ENCODE measurements at regions not wholly inside any gene's neighbourhood (a gene's known extent, or its start where the extent isn't known, plus 50 kb on each side); places are given as distances from the start of the nearest gene placed in this dataset.
"Not testable (repeated sequence)": the region's sequence is repeated elsewhere in the genome, so short reads cannot be mapped to it uniquely, and the experiment has no call there.

- H3K4me1 ChIP-seq (replicated peaks in 1 of 2); H3K9me3 ChIP-seq (replicated peaks in 1 of 3); H3K36me3 ChIP-seq (replicated peaks in 1 of 2); H3K4me3 ChIP-seq; H3K27ac ChIP-seq; intact Hi-C loops (cut with DNase I); H3K27me3 ChIP-seq; DNase-seq: not testable (repeated sequence)
Observed at GRCh38 chr5:34171398-34171797, 128.4 kb upstream of the C1QTNF3 start.

DNA sequence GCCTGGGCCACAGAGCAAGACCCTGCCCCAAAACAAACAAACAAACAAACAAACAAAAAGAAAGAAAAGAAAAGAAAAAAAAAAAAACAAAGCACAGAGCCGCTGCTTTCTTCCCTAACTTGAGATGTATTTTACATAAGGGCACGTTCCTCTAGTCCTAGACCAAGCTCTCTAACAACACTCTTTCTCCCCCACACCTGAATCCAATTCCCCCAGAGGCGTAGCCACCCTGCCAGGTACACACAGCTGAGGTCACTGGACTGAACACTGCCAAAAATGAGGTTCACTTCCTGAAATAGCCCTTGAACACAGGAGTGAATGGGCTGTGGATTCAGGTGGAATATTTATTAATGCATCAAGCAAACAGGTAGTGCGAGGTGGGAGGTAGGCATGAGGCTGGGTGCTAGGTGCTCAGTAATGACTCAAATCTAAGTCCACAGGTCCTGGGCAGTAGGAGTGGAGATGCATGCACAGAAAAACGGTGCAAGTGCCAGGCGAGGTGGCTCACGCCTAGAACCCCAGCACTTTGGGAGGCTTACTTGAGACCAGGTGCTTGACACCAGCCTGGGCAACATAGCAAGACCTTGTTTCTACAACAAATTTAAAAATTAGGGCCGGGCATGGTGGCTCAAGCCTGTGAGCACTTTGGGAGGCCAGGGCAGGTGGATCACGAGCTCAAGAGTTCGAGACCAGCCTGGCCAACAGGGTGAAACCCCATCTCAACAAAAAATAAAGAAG, 136.6 kb upstream of the C1QTNF3 start:
- H3K4me1 ChIP-seq (replicated peaks in 1 of 2); H3K36me3 ChIP-seq (replicated peaks in 1 of 2); H3K4me3 ChIP-seq; H3K9me3 ChIP-seq (replicated peaks in 1 of 3); intact Hi-C loops (cut with DNase I); H3K27me3 ChIP-seq; H3K27ac ChIP-seq: not testable (repeated sequence)
- peak in 2 of 7 donors; percentile 20 to 26 for DNase-seq
- WGBS, 4 donors, result 95 to 97% (median 96%) methylated on average over 10 of the region's 10 CpGs

- H3K36me3 ChIP-seq (replicated peaks in 1 of 2); H3K27ac ChIP-seq; H3K4me3 ChIP-seq; H3K27me3 ChIP-seq; intact Hi-C loops (cut with DNase I); H3K4me1 ChIP-seq (replicated peaks in 1 of 2); H3K9me3 ChIP-seq (replicated peaks in 1 of 3): not testable (repeated sequence)
- peak in 2 of 7 donors; percentile 16 to 18 for DNase-seq
- 95 to 97% (median 95%) methylated on average over 9 to 10 of the region's 10 CpGs for WGBS, 4 donors
Observed at GRCh38 chr5:34180225-34180624, 137.2 kb upstream of the C1QTNF3 start.

DNA sequence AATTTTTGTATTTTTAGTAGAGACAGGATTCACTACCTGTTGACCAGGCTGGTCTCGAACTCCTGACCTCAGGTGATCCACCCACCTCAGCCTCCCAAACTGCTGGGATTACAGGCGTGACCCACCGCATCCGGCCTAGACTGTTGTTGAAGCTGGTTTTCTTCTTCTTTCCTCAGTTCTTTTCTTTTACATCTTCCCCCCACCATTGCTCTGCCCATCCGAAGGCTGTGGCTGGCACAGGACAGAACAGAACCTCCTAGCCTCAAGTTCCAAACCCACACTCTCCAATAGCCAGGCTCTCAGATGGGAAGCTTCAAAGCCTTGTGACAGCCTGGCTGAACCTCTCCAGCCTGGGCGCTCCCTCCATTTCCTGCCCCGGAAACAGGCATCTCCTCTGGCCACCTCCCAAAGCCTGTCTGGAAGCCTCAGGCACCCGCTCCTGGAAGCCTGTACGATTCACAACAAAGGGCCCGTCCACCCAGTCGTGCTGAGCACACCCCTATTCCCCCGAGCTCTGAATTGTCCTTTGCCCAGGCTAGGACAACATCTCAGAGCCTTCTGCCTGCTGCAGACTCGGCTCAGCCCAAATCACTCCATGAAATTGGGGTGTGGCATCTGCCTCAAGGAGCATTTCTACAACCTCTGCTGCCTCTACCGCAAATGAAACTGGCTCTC, 138.1 kb upstream of the C1QTNF3 start:
- intact Hi-C loops (cut with DNase I); H3K4me1 ChIP-seq (replicated peaks in 1 of 2); H3K4me3 ChIP-seq; H3K27ac ChIP-seq; H3K9me3 ChIP-seq (replicated peaks in 1 of 3); H3K36me3 ChIP-seq (replicated peaks in 1 of 2); H3K27me3 ChIP-seq: not testable (repeated sequence)
- DNase-seq, result peak in 2 of 7 donors; percentile 18 to 60
- WGBS, 4 donors, result 82 to 95% (median 91%) methylated on average over 9 to 10 of the region's 14 CpGs

DNA sequence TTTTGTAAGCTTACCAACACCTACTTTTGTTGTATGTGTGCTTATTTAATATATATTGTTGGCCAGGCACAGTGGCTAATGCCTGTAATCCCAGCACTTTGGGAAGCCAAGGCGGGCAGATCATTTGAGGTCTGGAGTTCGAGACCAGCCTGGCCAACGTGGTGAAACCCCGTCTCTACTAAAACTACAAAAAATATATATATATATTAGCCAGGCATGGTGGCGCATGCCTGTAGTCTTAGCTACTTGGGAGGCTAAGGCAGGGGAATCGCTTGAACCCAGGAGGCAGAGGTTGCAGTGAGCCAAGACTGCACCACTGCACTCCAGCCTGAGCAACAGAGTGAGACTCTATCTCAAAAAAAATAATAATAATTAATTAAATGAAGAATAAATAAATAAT, 142.0 kb upstream of the C1QTNF3 start:
- H3K36me3 ChIP-seq (replicated peaks in 1 of 2); H3K27me3 ChIP-seq; intact Hi-C loops (cut with DNase I); H3K4me3 ChIP-seq; H3K9me3 ChIP-seq (replicated peaks in 1 of 3); H3K27ac ChIP-seq; H3K4me1 ChIP-seq (replicated peaks in 1 of 2): not testable (repeated sequence)
- 97 to 98% (median 98%) methylated on average over 6 of the region's 6 CpGs for WGBS, 4 donors
- DNase-seq, result peak in 1 of 7 donors; percentile 15

DNA sequence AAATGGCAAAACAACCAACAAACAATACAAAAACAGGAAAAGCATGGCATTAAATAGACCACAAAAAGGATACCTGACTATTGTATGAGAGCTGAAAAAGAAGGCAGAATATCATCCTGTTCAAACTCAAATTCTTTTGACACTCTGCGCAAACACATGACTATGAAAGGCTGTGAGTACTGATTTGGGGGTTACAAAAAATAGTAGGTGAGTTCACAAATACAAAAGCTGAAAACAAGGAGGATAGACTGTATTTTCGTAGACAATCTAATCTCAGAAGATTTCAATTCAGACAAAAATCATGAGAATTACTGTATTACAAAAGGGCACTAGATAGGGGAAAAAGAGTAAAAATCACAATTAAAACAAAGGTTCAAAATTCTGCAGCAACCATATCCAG, 142.6 kb upstream of the C1QTNF3 start:
- intact Hi-C loops (cut with DNase I), result not testable (repeated sequence)

DNA sequence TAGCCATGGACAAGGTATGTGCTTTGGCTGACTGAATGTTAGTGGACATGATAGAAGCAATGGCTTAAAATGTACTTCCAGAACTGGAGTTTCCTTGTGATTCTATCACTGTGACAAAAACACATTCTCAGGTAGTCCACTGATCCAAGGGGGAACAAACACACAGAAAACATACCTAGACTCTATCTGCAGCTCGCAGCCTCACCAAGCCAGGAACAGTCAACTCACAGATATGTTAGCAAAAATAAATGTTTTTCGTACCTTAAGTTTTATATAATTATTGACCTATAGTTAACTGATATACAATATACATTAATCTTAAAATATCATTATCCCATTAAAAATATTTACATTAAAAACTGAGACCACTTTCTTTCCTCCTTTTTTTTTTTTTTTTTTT, 143.1 kb upstream of the C1QTNF3 start:
- H3K36me3 ChIP-seq (replicated peaks in 1 of 2); intact Hi-C loops (cut with DNase I); H3K4me3 ChIP-seq; H3K27me3 ChIP-seq; H3K4me1 ChIP-seq (replicated peaks in 1 of 2); H3K27ac ChIP-seq; H3K9me3 ChIP-seq (replicated peaks in 1 of 3): not testable (repeated sequence)
- DNase-seq, result peak in 3 of 7 donors; percentile 8 to 20 (median 14)
- 95 to 99% (median 97%) methylated on average over 2 of the region's 2 CpGs for WGBS, 4 donors

More for the DNA sequence above, 142.6 kb upstream of the C1QTNF3 start:
- WGBS, 4 donors, result 85 to 92% (median 89%) methylated on average over 2 of the region's 2 CpGs
- not testable (repeated sequence) for H3K4me3 ChIP-seq; H3K27ac ChIP-seq; H3K9me3 ChIP-seq (replicated peaks in 1 of 3); H3K27me3 ChIP-seq; H3K4me1 ChIP-seq (replicated peaks in 1 of 2); H3K36me3 ChIP-seq (replicated peaks in 1 of 2); DNase-seq

DNA sequence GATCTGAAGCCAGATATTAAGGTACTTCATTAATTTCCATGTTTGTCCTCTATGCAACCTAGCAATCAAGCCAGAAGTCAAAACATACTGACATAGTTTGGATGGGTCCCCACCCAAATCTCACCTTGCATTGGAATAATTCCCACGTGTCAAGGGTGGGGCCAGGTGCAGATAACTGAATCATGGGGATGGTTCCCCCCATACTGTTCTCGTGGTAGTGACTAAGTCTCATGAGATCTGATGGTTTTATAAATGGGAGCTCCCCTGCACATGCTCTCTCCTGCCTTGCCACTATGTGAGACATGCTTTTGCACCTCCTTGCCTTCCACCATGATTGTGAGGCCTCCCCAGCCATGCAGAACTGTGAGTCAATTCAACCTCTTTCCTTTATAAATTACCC, 143.9 kb upstream of the C1QTNF3 start:
- H3K27me3 ChIP-seq; intact Hi-C loops (cut with DNase I); H3K36me3 ChIP-seq (replicated peaks in 1 of 2); H3K4me3 ChIP-seq; H3K4me1 ChIP-seq (replicated peaks in 1 of 2); H3K27ac ChIP-seq; H3K9me3 ChIP-seq (replicated peaks in 1 of 3): not testable (repeated sequence)
- WGBS, 4 donors, result 93 to 98% (median 94%) methylated on average over 2 of the region's 2 CpGs
- DNase-seq, result peak in 3 of 7 donors; percentile 6 to 19 (median 15)

DNA sequence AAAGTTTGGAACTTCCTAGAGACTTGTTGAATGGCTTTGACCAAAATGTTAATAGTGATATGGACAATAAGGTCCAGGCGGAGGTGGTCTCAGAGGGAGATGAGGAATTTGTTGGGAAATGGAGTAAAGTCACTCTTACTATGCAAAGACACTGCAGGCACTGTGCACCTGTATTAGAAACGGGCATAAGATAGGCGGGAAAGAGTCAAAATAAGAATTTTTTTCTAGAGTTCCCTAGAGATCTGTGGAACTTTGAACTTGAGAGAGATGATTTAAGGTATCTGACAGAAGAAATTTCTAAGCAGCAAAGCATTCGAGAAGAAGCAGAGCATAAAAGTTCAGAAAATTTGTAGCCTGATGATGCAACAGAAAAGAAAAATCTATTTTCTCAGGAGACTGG, 144.4 kb upstream of the C1QTNF3 start:
- H3K27me3 ChIP-seq; H3K4me3 ChIP-seq; H3K9me3 ChIP-seq (replicated peaks in 1 of 3); intact Hi-C loops (cut with DNase I); H3K36me3 ChIP-seq (replicated peaks in 1 of 2); DNase-seq; H3K4me1 ChIP-seq (replicated peaks in 1 of 2); H3K27ac ChIP-seq: not testable (repeated sequence)
- 90 to 96% (median 96%) methylated on average over 2 to 4 of the region's 4 CpGs for WGBS, 4 donors

Data from adrenal gland (tissue), 9 donors.